WTC11 (cell line): ENCODE measurements at regions not wholly inside any gene's neighbourhood (a gene's known extent, or its start where the extent isn't known, plus 50 kb on each side); places are given as distances from the start of the nearest gene placed in this dataset.

ENCODE experiments used
- ELF4 ChIP-seq: sonication (generic); formaldehyde crosslinking; IDR thresholded peaks from 2 replicates; pipeline ENCODE4 v1.8.1; 2022; ENCODE audit warnings: low read depth, mild to moderate bottlenecking, moderate library complexity, missing genetic modification reagents
- JUN ChIP-seq: sonication (generic); formaldehyde crosslinking; IDR thresholded peaks from 2 replicates; pipeline ENCODE4 v1.8.0; 2023; ENCODE audit warnings: mild to moderate bottlenecking, missing genetic modification reagents
- NFYB ChIP-seq: sonication (generic); formaldehyde crosslinking; conservative IDR thresholded peaks from 2 replicates; pipeline ENCODE4 v1.8.0; 2022; ENCODE audit warnings: low read depth, missing genetic modification reagents
- RORB ChIP-seq: fragments of 250-450 bp; sonication (Bioruptor Pico); IDR thresholded peaks from 2 replicates; pipeline ENCODE4 v1.9.0; 2021; ENCODE audit warnings: mild to moderate bottlenecking
- TF ChIP-seq, protein P1 (sequence below): fragments of 200-600 bp; IDR thresholded peaks from 2 replicates; pipeline ENCODE4 v1.8.0; 2022; ENCODE audit warnings: antibody characterized with exemption
- TF ChIP-seq, protein P2 (sequence below): sonication (generic); formaldehyde crosslinking; IDR thresholded peaks from 2 replicates; pipeline ENCODE4 v1.8.0; 2022; ENCODE audit warnings: mild to moderate bottlenecking, missing genetic modification reagents

DNA sequence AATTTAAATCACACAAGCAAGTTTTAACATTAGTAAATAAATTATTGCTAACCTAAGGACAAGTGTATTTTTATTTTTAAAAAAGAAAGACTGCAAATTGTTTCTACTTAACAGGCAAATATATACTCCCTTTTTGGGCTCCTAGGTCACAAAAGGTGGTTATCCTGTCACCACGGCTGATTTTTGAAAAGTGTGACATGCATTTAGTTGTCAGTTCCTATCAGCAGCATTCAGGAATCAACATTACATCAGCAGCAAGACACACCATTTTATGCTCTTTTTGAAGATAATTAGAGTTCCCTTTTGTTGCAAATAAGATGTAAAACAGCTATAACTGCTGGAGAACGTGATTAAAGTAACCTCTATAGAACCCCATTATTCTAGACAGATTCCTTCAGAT, 357.5 kb upstream of the TMCO5A start:
- TF ChIP-seq, protein P1, sequence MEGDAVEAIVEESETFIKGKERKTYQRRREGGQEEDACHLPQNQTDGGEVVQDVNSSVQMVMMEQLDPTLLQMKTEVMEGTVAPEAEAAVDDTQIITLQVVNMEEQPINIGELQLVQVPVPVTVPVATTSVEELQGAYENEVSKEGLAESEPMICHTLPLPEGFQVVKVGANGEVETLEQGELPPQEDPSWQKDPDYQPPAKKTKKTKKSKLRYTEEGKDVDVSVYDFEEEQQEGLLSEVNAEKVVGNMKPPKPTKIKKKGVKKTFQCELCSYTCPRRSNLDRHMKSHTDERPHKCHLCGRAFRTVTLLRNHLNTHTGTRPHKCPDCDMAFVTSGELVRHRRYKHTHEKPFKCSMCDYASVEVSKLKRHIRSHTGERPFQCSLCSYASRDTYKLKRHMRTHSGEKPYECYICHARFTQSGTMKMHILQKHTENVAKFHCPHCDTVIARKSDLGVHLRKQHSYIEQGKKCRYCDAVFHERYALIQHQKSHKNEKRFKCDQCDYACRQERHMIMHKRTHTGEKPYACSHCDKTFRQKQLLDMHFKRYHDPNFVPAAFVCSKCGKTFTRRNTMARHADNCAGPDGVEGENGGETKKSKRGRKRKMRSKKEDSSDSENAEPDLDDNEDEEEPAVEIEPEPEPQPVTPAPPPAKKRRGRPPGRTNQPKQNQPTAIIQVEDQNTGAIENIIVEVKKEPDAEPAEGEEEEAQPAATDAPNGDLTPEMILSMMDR = no peak
- TF ChIP-seq RORB (no peak), JUN (CRISPR knock-in tag) (no peak), NFYB (CRISPR knock-in tag) (no peak), ELF4 (CRISPR knock-in tag) (no peak)
- TF ChIP-seq, protein P2, sequence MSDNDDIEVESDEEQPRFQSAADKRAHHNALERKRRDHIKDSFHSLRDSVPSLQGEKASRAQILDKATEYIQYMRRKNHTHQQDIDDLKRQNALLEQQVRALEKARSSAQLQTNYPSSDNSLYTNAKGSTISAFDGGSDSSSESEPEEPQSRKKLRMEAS (CRISPR knock-in tag) = no peak
